ENCODE measurements at regions not wholly inside any gene's neighbourhood (a gene's known extent, or its start where the extent isn't known, plus 50 kb on each side); places are given as distances from the start of the nearest gene placed in this dataset.

DNA sequence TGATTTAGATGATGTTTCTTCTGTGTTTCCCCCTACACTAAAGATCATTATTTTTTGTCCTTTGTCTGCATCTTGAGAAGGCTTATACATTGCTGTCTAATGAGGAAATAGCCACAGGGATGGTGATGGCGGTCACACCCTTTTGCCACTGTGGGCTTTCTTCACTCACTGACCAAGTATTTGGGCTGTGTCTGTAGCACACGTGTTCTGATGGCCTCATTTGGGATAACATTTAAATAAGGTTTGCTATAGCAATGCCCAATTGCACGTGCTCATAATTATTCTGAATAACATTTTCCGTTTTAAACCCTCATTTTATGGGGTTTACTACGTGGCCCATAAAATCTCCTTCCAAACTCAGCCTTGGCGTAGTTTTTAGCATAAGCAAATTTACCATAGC, 230.3 kb upstream of the PRICKLE1 start:
- TF ChIP-seq, protein P1, sequence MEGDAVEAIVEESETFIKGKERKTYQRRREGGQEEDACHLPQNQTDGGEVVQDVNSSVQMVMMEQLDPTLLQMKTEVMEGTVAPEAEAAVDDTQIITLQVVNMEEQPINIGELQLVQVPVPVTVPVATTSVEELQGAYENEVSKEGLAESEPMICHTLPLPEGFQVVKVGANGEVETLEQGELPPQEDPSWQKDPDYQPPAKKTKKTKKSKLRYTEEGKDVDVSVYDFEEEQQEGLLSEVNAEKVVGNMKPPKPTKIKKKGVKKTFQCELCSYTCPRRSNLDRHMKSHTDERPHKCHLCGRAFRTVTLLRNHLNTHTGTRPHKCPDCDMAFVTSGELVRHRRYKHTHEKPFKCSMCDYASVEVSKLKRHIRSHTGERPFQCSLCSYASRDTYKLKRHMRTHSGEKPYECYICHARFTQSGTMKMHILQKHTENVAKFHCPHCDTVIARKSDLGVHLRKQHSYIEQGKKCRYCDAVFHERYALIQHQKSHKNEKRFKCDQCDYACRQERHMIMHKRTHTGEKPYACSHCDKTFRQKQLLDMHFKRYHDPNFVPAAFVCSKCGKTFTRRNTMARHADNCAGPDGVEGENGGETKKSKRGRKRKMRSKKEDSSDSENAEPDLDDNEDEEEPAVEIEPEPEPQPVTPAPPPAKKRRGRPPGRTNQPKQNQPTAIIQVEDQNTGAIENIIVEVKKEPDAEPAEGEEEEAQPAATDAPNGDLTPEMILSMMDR (IDR thresholded peaks at IDR 0.05; ENCODE audit: insufficient read depth, low read length), result no peak
- no peak for TF ChIP-seq GABPA (IDR thresholded peaks at IDR 0.05; ENCODE audit: low read depth)

Measured in HL-60 (cell line).